ENCODE measurements at regions not wholly inside any gene's neighbourhood (a gene's known extent, or its start where the extent isn't known, plus 50 kb on each side); places are given as distances from the start of the nearest gene placed in this dataset.

- Mint-ChIP-seq H3K4me1 (peaks cover 6 to 17% of the 10 kb centered on the region in 2 experiments), H3K4me3 (no peak overlapping the region), H3K27ac (peak overlapping the region in 2 of 3 experiments; percentile 60 to 62; a peak in 2 of 7 replicates)
These were observed 447.0 kb downstream of the SHISA9 start for GRCh38 chr16:13348416-13348815.

More at GRCh38 chr16:13348416-13348815, 447.0 kb downstream of the SHISA9 start:
- no peak overlapping the region for H3K4ac ChIP-seq (ENCODE audit: low read depth, low read length)
- no peak for TF ChIP-seq CTCF (conservative IDR thresholded peaks at IDR 0.05)
- no peaks in the 10 kb centered on the region; the same call in 1 of the 2 replicates for H3K27me3 Mint-ChIP-seq (ENCODE audit: low read depth)
- H3K9ac ChIP-seq (ENCODE audit: extremely low read depth, insufficient read length, low read length) = no peak overlapping the region
- H2BK5ac ChIP-seq (ENCODE audit: insufficient read length, low read length) = no peak overlapping the region
- no peak overlapping the region for H4K8ac ChIP-seq (replicated peaks; ENCODE audit: insufficient read length, low read depth, low read length)
- no peaks in the 10 kb centered on the region for H3K79me2 ChIP-seq (ENCODE audit: insufficient read depth, low read length)
- H4K20me1 ChIP-seq (ENCODE audit: control insufficient read depth, insufficient read depth, insufficient read length) = no peaks in the 10 kb centered on the region
- H3K23me2 ChIP-seq (ENCODE audit: insufficient read length, low read depth, low read length, poor library complexity, severe bottlenecking) = no peaks in the 10 kb centered on the region
- DNase-seq = no peak
- no peaks in the 10 kb centered on the region for H3K9me3 ChIP-seq (ENCODE audit: control insufficient read depth, low read depth, low read length)
- no peak overlapping the region for H3K56ac ChIP-seq (ENCODE audit: insufficient read length, low read depth, low read length)
- H3K23ac ChIP-seq (ENCODE audit: insufficient read length, low read depth, low read length) = no peak overlapping the region
- no peak overlapping the region for H2BK15ac ChIP-seq (ENCODE audit: low read depth, low read length)
- H4K91ac ChIP-seq (ENCODE audit: insufficient read length, low read depth, low read length) = no peak overlapping the region
- no peak overlapping the region for H4K5ac ChIP-seq (ENCODE audit: insufficient read length, low read depth, low read length)
- no peak overlapping the region for H3K18ac ChIP-seq (ENCODE audit: insufficient read length, low read depth, low read length)
- H2AK5ac ChIP-seq (ENCODE audit: insufficient read length, low read length) = no peak overlapping the region
- no peaks in the 10 kb centered on the region for H3K9me3 Mint-ChIP-seq
- no peak overlapping the region for H3K27ac ChIP-seq (ENCODE audit: insufficient read length, low read depth, low read length)
- WGBS (ENCODE audit: extremely low coverage, insufficient read length, low lambda C conversion rate) = no CpG with 5 or more reads among the region's 6 CpGs
- H3T11ph ChIP-seq (ENCODE audit: low read length) = no peak overlapping the region
- H2BK20ac ChIP-seq (ENCODE audit: low read depth, low read length, poor library complexity, severe bottlenecking) = no peak overlapping the region
- peaks cover 5% of the 10 kb centered on the region; the same call in 1 of the 2 replicates for H3K4me1 ChIP-seq (ENCODE audit: insufficient read depth, low read length)
- H3K4me2 ChIP-seq (ENCODE audit: insufficient read depth, insufficient read length, low read length) = no peak overlapping the region
- H3K79me1 ChIP-seq (ENCODE audit: insufficient read depth, low read depth, low read length, poor library complexity, severe bottlenecking) = no peaks in the 10 kb centered on the region
- no peak overlapping the region for H2BK12ac ChIP-seq (ENCODE audit: insufficient read length, low read depth, low read length)
- H3K14ac ChIP-seq (ENCODE audit: insufficient read depth, low read length) = no peak overlapping the region
- no peak overlapping the region for H2AFZ ChIP-seq (ENCODE audit: low read length)
- H3K36me3 Mint-ChIP-seq (ENCODE audit: insufficient read depth in 1 of 3, low read depth in 3 of 3) = peaks cover 1 to 11% (median 4%) of the 10 kb centered on the region in 3 experiments; a peak in 4 of 7 replicates
- H3K27me3 ChIP-seq (ENCODE audit: insufficient read depth, low read length) = no peaks in the 10 kb centered on the region
- no peak overlapping the region for H2BK120ac ChIP-seq (ENCODE audit: low read depth, low read length, poor library complexity, severe bottlenecking)
